Umbilical cord (tissue), 1 donor: ENCODE measurements at regions not wholly inside any gene's neighbourhood (a gene's known extent, or its start where the extent isn't known, plus 50 kb on each side); places are given as distances from the start of the nearest gene placed in this dataset.

Experiments
- DNase-seq: peaks from one replicate; pipeline ENCODE4 v3.0.0-alpha.2; 2015; ENCODE audit warnings: low spot score

GRCh38 chr1:219993554-219994433, 52.5 kb downstream of the EPRS1 start:
- DNase-seq: no peak

- no peak for DNase-seq
Measured at GRCh38 chr1:219991919-219992318, 54.4 kb downstream of the EPRS1 start.

- no peak for DNase-seq
Measured at GRCh38 chr1:219991511-219991810, 54.8 kb downstream of the EPRS1 start.

GRCh38 chr1:219990782-219991510, 55.4 kb downstream of the EPRS1 start:
- peak; percentile 47 for DNase-seq

- no peak for DNase-seq
Measured at GRCh38 chr1:219989766-219990165, 56.5 kb downstream of the EPRS1 start.

- DNase-seq: no peak
Measured at GRCh38 chr1:219988818-219989217, 57.5 kb downstream of the EPRS1 start.

GRCh38 chr1:219988387-219988786, 57.9 kb downstream of the EPRS1 start:
- DNase-seq: no peak

- DNase-seq: no peak
Measured at GRCh38 chr1:219987325-219987724, 59.0 kb upstream of the SLC30A10 start.

- no peak for DNase-seq
Measured at GRCh38 chr1:219985169-219985568, 56.8 kb upstream of the SLC30A10 start.
